ENCODE measurements at regions not wholly inside any gene's neighbourhood (a gene's known extent, or its start where the extent isn't known, plus 50 kb on each side); places are given as distances from the start of the nearest gene placed in this dataset.

DNA sequence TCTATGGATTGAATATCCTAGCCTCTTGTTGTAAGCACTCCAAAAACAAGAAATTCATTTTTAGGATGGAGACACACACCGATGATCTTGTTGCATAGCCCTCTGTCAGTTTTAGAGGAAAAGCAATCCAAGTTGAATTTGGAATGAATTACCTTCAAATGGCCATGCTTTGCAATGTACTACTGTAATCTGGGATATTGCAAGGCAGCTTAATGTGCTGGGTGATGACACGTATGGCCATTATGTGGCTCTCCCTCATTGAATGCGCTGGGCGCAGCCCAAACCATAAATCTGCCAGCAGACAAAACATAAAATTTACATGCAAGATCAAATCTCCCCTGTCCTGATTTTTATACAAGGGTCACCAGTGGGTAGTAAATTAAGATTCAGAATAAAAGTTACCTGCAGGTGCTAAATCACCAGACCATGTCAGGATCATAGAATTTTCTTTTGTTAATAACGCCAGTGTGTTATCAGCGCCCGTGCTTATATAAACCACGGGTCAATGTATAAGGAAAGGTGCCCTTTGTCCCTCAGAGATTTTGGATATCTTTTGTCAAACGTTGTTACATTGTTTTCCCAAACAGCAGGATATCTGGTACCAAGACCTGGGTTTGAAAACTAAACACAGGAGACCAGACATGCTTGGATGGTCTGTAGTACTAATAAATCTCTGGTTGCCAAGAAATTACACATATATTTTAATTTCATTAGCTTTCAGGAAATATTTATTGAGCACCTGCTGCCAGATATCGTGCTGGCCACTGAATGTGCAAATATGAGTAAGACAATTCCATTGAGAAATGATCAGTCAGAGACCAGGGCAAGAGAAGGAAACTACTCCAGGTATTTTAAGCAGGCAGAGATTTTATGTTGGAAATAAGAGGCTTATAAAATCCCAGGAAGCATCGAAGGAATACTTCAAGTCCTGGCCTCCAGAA lies 237.1 kb downstream of the EBLN2 start:
- DNase-seq: no peak

DNA sequence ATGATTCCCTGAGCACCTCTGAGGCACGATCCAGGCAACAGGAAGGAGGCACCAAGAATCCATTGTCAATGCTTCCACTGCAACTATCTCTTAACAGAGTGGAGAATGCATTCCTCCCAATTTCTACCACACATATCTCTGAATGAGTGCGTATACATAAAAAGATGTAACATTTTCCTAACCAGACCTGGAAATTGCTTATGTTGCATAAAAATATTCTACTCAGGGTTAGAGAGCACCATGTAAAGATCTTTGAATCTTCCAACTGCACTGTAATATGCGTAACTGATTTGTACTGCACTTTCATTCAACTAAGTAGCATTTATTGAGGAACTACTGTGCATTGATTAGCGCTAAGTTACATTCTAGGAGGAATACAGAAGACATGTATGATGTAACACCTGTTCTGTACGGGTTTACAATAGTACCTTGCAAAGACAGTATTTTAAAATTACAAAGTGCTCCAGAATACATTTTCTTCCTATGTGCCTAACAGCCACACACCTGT lies 237.8 kb downstream of the EBLN2 start:
- DNase-seq: no peak

DNA sequence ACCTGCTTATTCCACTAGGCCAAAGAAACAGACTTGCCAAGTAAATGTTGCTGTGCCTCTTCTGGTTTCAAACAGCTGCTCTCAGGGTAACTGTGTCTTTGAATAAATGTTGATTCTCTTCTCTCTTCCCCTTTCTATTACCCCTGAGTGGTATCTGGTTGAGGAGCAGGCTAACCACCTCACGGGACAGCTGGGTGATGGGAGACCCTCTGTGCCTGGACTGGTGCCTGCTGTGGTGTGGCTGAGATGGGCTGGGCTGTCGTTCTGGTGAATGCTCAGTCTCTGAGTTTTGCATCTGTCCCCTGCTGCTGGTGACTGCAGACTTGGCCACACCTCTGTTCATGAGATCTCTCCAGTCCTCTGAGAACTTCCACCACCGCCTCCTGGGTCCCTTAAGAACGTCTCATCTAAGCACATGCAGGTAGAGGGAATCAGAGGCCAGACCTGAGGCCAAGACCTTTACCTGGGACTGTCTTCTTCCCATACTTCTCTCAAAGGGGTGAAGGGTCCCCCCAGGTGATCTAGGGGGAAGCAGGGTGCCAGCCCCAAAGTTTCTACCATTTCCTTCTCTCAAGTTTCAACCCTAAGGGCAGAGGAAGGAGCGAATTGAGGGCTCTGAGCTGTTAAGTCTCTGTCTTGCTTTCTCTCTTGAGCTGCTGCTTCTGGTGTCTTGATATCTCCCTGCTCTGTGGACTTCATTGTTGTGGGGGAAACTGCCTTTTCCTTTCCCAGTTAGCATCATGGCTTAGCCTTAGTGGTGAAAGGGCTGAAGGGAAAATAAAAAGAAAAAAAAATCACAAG lies 252.9 kb downstream of the EBLN2 start:
- DNase-seq: no peak

DNA sequence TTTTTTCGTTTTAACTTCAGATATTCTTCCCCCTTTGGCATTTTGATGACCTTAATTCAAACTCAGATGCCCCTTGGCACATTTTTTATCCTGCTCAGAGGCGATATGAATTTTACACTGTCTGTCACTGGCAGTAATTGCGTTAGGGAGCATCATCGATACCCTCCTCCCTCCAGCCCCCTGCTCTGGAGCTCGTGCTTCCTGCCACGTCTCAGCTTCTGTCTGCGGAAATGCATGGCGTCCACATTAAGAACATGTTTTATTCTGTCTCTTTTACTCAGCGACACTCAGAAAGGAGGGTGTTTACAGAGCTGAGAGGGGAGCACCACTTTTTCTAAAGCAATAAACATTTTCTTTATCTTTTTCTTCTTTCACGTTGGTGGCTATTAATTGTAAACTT lies 254.2 kb downstream of the EBLN2 start:
- no peak for DNase-seq

DNA sequence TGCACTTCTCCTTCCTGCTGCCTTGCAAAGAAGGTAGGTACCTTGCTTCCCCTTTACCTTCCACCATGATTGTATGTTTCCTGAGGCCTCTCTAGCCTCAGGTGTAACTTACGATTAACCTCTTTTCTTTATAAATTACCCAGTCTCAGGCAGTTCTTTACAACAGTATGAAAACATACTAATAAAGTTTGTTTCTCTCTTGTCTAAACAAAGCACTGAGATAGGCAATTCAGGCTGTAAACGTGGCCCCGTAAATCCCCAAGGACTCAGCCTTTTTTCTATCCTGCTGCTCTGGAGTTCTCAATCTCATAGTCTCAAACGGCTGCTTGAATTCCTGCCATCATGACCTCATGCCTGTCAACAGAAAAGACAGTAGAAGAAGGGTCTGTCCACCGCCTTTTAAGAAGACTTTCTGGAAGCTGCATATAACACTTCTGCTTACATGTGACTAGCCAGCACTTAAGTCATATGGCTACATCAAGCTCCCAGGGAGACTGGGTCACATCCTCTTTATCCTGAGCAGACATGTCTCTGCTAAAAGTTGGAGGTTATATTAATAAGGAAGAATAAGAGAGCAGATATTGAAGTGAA lies 257.8 kb downstream of the EBLN2 start:
- DNase-seq: no peak

DNA sequence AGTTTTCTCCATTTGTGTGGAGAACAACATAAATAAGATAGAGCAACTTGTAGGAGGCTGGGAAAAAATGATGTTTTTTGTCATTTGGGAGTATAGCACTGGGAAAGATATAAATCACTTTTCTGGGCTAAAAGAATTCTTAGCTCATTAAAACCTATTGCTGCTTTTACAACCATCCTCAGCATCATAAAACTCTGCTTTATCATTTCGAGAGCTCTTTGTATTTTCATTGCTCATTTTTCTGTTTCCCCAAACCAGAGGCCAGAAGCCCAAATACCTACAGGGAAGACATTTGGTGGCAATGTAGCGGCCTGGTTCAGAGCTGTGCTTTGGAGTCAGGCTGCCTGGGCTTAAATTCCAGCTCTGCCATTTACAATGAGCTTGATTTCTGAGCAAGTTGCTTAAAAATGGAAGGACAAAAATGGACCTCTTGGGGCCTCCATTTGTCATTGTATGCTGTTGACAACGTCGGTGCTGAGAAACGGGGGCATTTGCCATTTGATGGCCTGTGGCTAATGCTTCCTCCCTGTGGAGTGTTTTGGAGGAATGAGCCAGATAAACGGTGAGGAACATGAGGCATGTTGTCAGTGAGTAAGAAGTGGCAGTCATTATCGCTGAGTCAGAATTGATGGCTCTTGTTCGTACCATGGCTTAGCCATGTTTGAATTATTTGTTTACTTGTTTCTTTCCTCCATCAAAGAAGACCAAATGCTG lies 260.0 kb downstream of the EBLN2 start:
- DNase-seq: no peak

DNA sequence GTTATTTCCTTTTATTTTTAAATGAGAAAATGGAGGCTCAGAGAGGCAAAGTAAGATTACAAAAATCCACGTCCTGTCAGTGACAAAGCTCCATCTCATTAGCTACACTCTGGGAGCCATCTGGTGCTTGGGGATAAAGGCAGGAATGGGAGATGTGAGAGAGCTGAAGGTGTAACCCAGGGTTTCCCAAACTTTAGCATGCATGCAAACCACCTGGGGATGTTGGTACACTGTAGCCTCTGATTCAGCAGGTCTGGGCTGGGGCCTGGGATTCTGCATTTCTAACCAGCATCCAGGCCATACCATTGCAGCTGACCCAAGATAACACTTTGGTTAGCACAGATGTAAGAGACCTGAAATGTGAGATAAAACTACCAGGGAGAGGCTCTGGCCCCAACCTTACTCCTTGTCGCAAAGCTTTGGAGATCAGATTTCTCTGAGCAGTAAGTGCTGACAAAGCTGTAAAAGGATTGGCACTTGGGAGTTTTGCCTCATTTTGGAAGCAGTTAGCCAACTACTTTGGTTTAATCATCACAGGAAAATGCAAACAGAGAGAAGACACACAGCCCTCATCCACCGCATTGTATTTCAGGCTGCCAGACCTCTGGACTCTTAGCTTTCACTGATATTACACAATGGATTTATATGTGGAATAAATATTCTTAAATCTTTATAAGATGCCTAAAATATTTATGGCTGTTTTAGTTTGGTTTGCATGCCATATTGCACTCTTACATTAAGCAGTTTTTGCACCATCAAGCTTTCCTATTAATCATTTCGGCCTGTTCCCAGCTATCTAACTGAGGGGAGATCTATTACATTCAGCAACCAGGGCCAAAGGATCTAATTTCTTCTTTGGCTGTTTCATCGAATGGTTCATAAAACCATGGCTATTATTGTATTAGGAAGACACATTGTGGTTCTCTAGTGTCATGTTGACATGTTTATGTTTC lies 263.0 kb downstream of the EBLN2 start:
- no peak for DNase-seq

DNA sequence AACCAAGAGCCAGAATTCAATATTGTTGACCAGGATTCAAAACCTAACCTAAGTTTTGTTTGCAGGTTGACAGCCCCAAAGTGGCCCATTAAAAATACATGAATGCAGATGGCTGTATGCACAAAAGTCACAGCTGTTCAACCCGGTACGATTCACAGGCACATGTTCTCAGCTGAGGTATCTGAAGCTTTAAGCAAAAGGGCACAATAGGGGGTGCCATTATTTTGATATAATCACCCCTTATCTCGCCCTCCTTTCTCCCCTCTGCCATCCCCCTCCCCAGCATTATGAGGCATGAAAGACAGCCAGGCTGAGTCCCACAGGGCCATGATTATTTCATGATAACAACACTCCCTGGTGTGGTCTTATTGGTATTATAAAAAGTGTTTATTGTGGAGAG lies 264.9 kb downstream of the EBLN2 start:
- no peak for DNase-seq

DNA sequence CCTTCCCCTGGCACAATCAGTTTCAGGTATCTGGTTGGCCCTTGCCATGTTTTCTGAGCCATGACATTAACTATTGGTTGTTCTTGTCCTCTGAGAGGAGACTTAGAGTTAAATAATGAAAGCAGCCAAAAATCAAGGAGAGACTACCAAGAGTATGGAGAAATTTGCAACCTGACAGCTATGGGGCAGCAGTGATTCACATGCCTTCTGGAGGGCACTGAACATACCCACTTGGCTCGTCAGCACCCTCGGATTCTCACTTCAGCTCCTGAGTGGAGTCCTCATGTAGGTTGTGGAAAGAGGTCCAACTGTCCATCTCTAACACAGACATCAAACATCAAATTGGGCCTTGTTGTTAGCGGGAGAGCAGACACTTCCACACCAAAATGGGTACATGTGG lies 265.6 kb downstream of the EBLN2 start:
- no peak for DNase-seq

Measured in suppressor macrophage treated with lipopolysaccharide for 1 hour (primary cell).